ENCODE measurements at regions not wholly inside any gene's neighbourhood (a gene's known extent, or its start where the extent isn't known, plus 50 kb on each side); places are given as distances from the start of the nearest gene placed in this dataset.
"Not testable (repeated sequence)": the region's sequence is repeated elsewhere in the genome, so short reads cannot be mapped to it uniquely, and the experiment has no call there.

DNA sequence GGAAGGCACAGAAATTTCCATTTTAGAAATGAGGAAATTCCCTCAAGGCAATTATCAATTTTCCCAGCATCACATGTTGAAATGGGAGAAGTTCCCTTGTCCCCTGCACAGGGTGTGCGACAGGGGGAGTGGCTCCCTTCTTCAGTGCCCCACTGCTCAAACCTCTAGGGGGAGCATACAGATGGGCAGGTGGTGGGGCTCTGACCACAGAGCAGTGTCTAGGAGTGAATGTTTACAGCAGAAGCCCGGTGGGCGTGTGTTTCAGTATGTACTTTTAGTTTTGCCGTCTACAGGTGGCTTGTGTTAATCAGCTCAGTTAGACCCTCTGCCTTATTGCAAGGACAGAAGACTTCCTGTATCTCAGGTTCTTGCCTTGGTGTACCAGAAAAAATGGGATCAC lies 493.7 kb upstream of the PLXNA2 start:
- TF ChIP-seq JUND (IDR thresholded peaks at IDR 0.05; ENCODE audit: low read depth): no peak
- DNase-seq (ENCODE audit: low read depth in 1 of 2, low spot score in 1 of 2): no peak
- in situ Hi-C loops (cut with HindIII; ENCODE audit: low pct_unique_long_range_greater_than_20kb, low sequenced_read_pairs): no loop called here

DNA sequence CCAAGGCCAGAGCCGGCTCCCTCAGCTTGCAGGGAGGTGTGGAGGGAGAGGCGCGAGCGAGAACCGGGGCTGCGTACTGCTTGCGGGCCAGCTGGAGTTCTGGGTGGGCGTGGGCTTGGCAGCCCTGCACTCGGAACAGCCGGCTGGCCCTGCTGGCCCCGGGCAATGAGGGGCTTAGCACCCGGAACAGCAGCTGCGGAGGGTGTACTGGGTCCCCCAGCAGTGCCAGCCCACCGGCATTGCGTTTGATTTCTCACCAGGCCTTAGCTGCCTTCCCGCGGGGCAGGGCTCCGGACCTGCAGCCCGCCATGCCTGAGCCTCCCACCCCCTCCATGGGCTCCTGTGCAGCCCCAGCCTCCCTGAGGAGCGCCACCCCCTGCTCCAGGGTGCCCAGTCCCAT lies 495.5 kb upstream of the PLXNA2 start:
- in situ Hi-C loops (cut with HindIII; ENCODE audit: low pct_unique_long_range_greater_than_20kb, low sequenced_read_pairs); DNase-seq (ENCODE audit: low read depth in 1 of 2, low spot score in 1 of 2): not testable (repeated sequence)

DNA sequence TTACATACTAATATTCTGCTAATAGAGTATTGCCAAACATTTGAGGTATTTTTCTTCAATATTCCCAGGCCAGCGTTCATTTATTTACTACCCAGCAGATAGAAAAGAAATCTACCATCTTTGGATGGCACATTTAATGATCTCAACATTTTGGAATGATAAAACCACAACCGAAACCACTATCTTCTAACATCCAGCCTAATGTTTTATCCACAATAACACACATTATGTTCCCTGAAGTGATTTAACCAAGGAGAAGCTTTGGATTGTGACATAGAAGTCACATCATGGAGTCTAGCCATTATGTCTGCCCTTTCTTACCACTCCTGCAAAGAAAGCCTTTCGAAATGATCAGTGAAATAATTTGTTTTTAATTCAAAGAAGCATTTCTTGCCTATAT lies 497.1 kb upstream of the PLXNA2 start:
- no peak for DNase-seq (ENCODE audit: low read depth in 1 of 2, low spot score in 1 of 2)
- in situ Hi-C loops (cut with HindIII; ENCODE audit: low pct_unique_long_range_greater_than_20kb, low sequenced_read_pairs): no loop called here
- no peak for TF ChIP-seq JUND (IDR thresholded peaks at IDR 0.05; ENCODE audit: low read depth)

DNA sequence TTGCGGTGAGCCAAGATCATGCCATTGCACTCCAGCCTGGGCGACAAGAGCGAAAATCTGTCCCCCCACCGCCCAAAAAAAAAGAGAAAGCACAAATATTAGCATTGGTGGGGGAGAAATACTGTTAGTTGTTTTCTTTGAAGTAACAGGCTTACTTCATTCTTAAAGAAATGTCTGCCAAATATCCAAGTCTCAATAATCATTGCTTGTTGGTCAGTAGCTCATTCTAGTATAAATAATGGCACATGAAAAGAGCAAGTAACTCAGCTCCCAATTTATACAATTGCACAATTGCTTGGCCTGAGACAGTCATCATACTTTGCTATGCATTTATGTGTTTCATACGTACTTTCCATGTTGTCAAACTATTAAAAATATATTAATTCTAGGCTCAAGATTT lies 499.2 kb upstream of the PLXNA2 start:
- in situ Hi-C loops (cut with HindIII; ENCODE audit: low pct_unique_long_range_greater_than_20kb, low sequenced_read_pairs): no loop called here
- no peak for TF ChIP-seq JUND (IDR thresholded peaks at IDR 0.05; ENCODE audit: low read depth)
- DNase-seq (ENCODE audit: low read depth in 1 of 2, low spot score in 1 of 2): no peak

DNA sequence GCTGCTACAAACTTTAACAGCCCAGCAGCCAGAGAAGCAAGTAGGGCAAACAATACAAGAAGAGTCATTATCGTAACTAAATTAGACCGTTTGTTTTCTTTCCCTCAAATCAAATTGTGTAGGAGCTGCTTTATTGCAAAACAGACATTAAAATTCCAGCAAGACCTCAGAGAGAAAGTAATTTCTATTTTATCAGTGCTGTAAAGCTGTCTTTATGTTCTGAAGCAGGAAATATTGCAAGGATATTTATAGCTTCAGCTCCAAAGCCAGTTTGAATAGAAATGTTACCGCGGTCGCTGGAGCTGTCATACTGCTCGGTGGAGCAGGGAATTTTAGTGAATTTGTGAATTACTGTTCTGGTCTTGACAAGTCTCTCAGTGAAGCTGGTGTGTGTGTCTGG lies 503.8 kb upstream of the PLXNA2 start:
- no peak for DNase-seq (ENCODE audit: low read depth in 1 of 2, low spot score in 1 of 2)
- TF ChIP-seq JUND (IDR thresholded peaks at IDR 0.05; ENCODE audit: low read depth): no peak
- in situ Hi-C loops (cut with HindIII; ENCODE audit: low pct_unique_long_range_greater_than_20kb, low sequenced_read_pairs): no loop called here

DNA sequence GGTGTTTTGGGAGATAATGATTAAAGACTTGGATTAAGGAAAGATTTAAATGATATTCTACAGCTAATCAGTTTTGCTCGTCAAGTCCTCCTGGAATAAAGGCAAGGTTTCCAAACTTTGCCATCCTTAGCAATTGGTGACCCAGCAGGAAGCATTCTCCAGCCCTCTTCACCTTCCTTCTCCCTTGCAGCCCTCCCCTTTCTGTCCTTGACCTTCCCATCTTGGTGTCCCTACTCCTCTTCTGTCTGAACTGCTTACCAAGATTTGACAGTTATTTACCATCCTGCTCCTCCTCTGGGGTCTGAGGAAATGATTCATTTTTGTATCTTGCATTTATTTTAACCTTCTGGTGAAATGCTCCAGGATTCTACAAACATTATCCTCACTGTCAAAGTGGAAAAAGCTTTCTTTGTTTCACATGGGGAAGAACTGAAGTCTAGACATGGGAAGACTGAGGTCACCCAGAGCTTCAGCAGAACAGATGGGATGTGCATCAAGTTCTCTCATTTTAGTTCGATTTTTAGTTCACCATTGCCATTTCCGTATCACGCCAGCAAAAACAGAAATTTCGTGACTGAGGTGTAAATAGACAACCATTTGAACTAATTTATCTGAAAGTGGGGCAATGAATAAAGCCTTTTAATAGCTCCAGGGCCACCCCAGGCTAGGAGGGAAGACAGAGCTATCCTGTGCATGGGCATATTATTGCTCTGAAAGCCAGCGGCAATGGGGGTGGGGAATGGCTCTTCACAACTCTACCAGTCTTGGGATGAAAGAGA lies 504.4 kb upstream of the PLXNA2 start:
- in situ Hi-C loops (cut with HindIII; ENCODE audit: low pct_unique_long_range_greater_than_20kb, low sequenced_read_pairs): no loop called here
- no peak for TF ChIP-seq JUND (IDR thresholded peaks at IDR 0.05; ENCODE audit: low read depth)
- no peak for DNase-seq (ENCODE audit: low read depth in 1 of 2, low spot score in 1 of 2)

DNA sequence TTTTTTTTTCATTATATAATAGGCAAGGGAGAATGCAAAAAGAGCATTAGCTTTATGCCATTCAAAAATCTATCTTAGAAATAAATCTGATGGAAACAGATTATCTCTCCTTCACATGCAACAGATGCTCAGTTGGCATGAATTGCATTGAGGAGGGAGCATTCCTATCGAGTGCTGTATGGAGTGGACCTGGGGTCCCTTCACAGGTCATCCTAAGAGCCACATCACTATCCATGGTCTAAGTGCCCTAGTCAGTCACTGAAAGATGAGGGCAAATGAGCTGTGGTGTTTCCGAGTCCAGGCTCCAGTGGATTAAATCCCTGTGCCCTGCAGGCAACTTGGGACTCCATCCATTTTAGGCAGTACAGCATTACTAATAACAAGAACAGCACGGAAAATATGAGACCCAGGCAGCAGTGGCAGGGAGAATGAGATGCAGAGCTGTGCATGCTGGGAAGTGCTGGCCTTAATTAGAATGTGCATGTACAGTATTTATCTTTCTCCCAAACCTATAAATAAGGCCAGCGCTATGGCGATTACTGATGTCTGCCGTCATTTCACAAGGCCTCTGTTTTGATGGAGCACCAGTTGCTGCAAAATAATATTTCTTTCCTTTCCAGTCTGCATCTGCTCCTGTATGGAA lies 512.3 kb upstream of the PLXNA2 start:
- no peak for DNase-seq (ENCODE audit: low read depth in 1 of 2, low spot score in 1 of 2)
- no peak for TF ChIP-seq JUND (IDR thresholded peaks at IDR 0.05; ENCODE audit: low read depth)
- in situ Hi-C loops (cut with HindIII; ENCODE audit: low pct_unique_long_range_greater_than_20kb, low sequenced_read_pairs): no loop called here

DNA sequence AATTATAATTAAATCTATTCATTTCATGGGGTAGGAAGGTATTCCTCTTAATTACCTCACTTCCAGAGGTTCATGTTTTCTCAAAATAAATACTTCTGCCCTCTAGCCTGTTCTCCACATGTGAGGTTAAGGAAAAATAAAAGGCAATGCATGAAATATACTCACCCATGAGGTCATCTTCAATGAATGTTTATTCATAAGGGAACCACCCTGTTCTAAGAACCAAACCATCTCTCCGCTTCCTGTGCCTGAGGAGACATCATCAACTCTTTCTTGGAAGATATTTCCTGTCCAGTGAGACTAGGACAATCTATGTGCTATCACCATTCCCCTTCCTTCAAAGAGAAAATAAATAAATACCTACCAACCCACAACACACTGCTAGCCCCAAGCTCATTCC lies 513.7 kb upstream of the PLXNA2 start:
- in situ Hi-C loops (cut with HindIII; ENCODE audit: low pct_unique_long_range_greater_than_20kb, low sequenced_read_pairs): no loop called here
- no peak for DNase-seq (ENCODE audit: low read depth in 1 of 2, low spot score in 1 of 2)

DNA sequence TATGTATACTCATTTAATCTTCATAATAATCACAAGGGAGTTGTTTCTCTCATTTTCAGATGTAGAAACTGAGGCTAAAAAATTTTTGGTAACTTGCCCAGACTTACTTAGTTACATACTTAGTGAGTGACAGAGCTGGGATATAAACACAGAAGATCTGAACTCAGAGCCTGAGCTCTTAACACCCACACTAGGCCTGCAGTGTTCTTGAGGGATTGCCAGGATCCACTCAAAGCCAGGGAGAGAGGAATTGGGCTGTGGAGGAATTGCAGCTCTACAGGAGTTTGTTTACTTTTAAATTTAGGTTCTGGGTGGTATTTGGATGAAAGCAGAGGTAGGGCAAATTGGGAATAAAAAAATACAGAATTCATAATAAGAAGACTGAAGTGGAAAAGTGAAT lies 515.1 kb upstream of the PLXNA2 start:
- no peak for TF ChIP-seq JUND (IDR thresholded peaks at IDR 0.05; ENCODE audit: low read depth)
- in situ Hi-C loops (cut with HindIII; ENCODE audit: low pct_unique_long_range_greater_than_20kb, low sequenced_read_pairs): no loop called here
- DNase-seq (ENCODE audit: low read depth in 1 of 2, low spot score in 1 of 2): no peak

More for the DNA sequence above, 513.7 kb upstream of the PLXNA2 start:
- no peak for TF ChIP-seq JUND (IDR thresholded peaks at IDR 0.05; ENCODE audit: low read depth)

DNA sequence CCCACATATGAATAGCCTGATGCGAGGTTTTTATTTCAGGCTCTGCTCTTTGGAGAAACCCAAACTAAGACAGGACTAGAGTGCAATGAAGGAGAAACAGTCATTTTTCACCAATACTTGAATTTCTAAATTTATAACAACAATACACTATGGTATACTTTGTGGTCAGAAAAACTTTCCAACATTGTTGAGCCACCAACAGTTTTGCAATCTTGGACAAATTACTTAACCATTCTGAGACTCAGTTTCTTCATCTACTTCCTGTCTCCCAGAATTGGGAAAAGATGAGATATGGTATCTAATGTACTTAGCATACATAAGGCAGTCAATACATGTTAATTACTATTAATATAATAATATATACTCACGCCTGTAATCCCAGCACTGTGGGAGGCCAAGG lies 519.8 kb upstream of the PLXNA2 start:
- no peak for TF ChIP-seq JUND (IDR thresholded peaks at IDR 0.05; ENCODE audit: low read depth)
- in situ Hi-C loops (cut with HindIII; ENCODE audit: low pct_unique_long_range_greater_than_20kb, low sequenced_read_pairs): no loop called here
- DNase-seq (ENCODE audit: low read depth in 1 of 2, low spot score in 1 of 2): no peak

DNA sequence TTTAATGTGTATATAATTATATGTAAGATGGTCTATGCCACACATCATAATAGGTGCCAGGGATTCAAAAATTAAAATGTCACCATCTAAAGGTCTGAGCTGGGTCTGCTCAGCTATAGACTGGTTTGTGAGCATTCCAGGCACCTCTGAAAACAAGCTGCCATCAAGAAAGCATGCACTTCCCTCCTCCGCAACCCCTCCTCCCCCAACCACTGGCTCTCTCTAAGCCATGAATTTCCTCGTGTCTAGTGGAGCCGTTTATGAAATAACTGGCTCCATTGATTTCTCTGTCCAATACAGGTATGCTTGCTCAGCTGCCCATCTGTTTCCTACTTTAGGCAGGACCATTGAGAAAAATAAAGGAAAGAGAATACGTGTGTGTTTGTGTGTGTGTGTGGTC lies 522.6 kb upstream of the PLXNA2 start:
- no peak for TF ChIP-seq JUND (IDR thresholded peaks at IDR 0.05; ENCODE audit: low read depth)
- in situ Hi-C loops (cut with HindIII; ENCODE audit: low pct_unique_long_range_greater_than_20kb, low sequenced_read_pairs): no loop called here
- peak in 1 of 2 experiments; percentile 19 for DNase-seq (ENCODE audit: low read depth in 1 of 2, low spot score in 1 of 2)

DNA sequence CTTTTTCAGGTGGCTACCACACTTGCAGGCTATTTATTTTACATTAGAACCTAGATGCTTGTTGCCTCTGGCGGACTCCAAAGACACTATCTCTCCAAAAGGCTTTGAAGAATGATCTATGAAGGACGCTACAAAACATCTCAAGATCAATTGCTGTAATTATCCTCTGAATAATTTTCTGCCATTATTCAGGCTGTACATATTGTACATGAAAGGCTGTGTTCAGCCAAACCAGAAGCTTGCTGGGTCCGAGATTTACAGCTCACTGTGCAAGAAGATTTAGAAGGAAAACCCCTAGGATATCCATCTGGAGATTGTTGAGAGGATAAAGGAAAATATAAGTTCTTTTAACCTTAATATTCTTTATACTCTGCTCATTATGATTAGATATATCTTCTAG lies 523.6 kb upstream of the PLXNA2 start:
- no peak for DNase-seq (ENCODE audit: low read depth in 1 of 2, low spot score in 1 of 2)
- in situ Hi-C loops (cut with HindIII; ENCODE audit: low pct_unique_long_range_greater_than_20kb, low sequenced_read_pairs): no loop called here

DNA sequence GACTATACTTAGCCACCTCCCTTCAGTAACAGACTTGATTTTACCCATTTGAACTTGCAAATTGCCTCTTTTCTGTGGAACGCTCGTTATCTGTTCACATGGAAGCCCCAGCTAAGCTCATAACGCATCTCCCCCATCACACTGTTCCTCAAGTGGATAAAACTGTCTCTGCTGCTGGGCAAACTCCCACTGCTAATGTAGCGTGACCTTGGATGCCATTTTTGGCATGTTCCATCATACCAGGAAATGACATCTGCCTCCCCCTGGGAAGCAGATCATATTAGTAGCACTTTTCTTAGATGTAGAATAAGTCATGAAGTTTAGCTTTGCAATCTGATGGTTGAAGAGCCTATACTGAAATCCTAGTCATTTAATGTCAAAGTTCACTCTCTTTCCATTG lies 528.7 kb upstream of the PLXNA2 start:
- no peak for DNase-seq (ENCODE audit: low read depth in 1 of 2, low spot score in 1 of 2)
- no peak for TF ChIP-seq JUND (IDR thresholded peaks at IDR 0.05; ENCODE audit: low read depth)
- in situ Hi-C loops (cut with HindIII; ENCODE audit: low pct_unique_long_range_greater_than_20kb, low sequenced_read_pairs): no loop called here

More for the DNA sequence above, 523.6 kb upstream of the PLXNA2 start:
- no peak for TF ChIP-seq JUND (IDR thresholded peaks at IDR 0.05; ENCODE audit: low read depth)

DNA sequence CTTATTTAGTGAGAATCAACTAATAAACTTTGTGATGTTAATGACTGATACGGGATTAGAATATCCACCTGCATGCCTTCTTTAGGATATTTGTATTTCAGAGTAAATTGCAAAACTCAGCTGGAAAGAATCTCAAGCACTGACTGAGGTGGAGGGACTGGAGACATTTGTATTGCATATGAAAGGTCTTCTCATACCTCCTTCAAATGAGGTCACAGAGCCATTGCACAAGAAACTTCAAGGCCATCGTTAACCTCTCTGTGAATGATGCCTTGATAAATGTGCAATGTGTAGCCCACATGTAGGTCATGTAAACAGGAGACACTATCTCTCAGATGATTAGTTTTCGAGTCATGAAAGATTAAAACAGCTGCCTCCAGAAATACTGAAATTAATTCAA lies 531.7 kb upstream of the PLXNA2 start:
- no peak for DNase-seq (ENCODE audit: low read depth in 1 of 2, low spot score in 1 of 2)
- TF ChIP-seq JUND (IDR thresholded peaks at IDR 0.05; ENCODE audit: low read depth): no peak
- in situ Hi-C loops (cut with HindIII; ENCODE audit: low pct_unique_long_range_greater_than_20kb, low sequenced_read_pairs): no loop called here
